Naive thymus-derived CD4-positive, alpha-beta T cell (primary cell): ENCODE measurements at regions not wholly inside any gene's neighbourhood (a gene's known extent, or its start where the extent isn't known, plus 50 kb on each side); places are given as distances from the start of the nearest gene placed in this dataset.
"Not testable (repeated sequence)": the region's sequence is repeated elsewhere in the genome, so short reads cannot be mapped to it uniquely, and the experiment has no call there.

ENCODE experiments used
- ATAC-seq: fragments of 150-1000 bp; cut with Tn5 transposase; 2 replicates; pipeline ENCODE4 v1.10.0; 2021; ENCODE audit warnings: mild to moderate bottlenecking, moderate library complexity
- CTCF ChIA-PET: fragments of 350-600 bp; sonication (Branson Sonifier 250); formaldehyde crosslinking; loops from one replicate; lab custom pipeline; 2021; ENCODE audit warnings: antibody characterized with exemption; lab: Charles Lee
- POLR2A ChIA-PET: fragments of 350-600 bp; sonication (Branson Sonifier 250); formaldehyde crosslinking; loops from one replicate; lab custom pipeline; 2021; ENCODE audit warnings: antibody characterized with exemption, inconsistent platforms; lab: Charles Lee
- DNase-seq, 9 donors: peaks; one replicate each; pipeline versions ENCODE4 v3.0.0 to v3.0.0-alpha.2; 2020 to 2022; ENCODE audit warnings: mixed read lengths in 1 of 9
- H3K27ac ChIP-seq: one replicate; pipeline ENCODE4 v1.7.0; 2013; ENCODE audit warnings: mild to moderate bottlenecking, low read depth, low read length, moderate library complexity
- H3K27me3 ChIP-seq, 2 donors: one replicate each; pipeline ENCODE4 v1.7.0; 2013; ENCODE audit warnings: low read length in 2 of 2, mild to moderate bottlenecking in 2 of 2, moderate library complexity in 2 of 2; ENCODE audit not compliant: control insufficient read depth in 2 of 2, insufficient read depth in 2 of 2
- H3K36me3 ChIP-seq, 3 experiments: 1 replicate in 2 of 3; 2 replicates in 1 of 3; pipeline ENCODE4 v1.7.0; 2013; ENCODE audit warnings: low read length in 3 of 3, mild to moderate bottlenecking in 3 of 3, moderate library complexity in 1 of 3; ENCODE audit not compliant: insufficient read depth in 3 of 3, control insufficient read depth in 2 of 3
- H3K4me1 ChIP-seq, 2 donors: one replicate each; pipeline ENCODE4 v1.7.0; 2013; ENCODE audit warnings: low read length in 2 of 2, mild to moderate bottlenecking in 2 of 2, moderate library complexity in 1 of 2; ENCODE audit not compliant: control insufficient read depth in 2 of 2, insufficient read depth in 2 of 2
- H3K4me3 ChIP-seq: 2 replicates; pipeline ENCODE4 v1.7.0; 2013; ENCODE audit warnings: mild to moderate bottlenecking, low read length
- H3K9me3 ChIP-seq, 3 experiments: 1 replicate in 2 of 3; 2 replicates in 1 of 3; pipeline ENCODE4 v1.7.0; 2013; ENCODE audit warnings: low read length in 3 of 3; ENCODE audit not compliant: control insufficient read depth in 2 of 3
- H3K27ac Mint-ChIP-seq, 9 donors: one replicate each; pipeline ENCODE4 v1.8.0; 2020 to 2022; ENCODE audit warnings: mixed read lengths in 9 of 9, mild to moderate bottlenecking in 8 of 9, moderate library complexity in 5 of 9, inconsistent platforms in 2 of 9
- H3K27me3 Mint-ChIP-seq, 5 donors: one replicate each; pipeline ENCODE4 v1.8.0; 2021 to 2022; ENCODE audit warnings: mixed read lengths in 5 of 5, mild to moderate bottlenecking in 1 of 5
- H3K36me3 Mint-ChIP-seq, 5 donors: one replicate each; pipeline ENCODE4 v1.8.0; 2020 to 2022; ENCODE audit warnings: mixed read lengths in 5 of 5, mild to moderate bottlenecking in 3 of 5, inconsistent platforms in 1 of 5
- H3K4me1 Mint-ChIP-seq, 7 donors: one replicate each; pipeline ENCODE4 v1.8.0; 2020 to 2022; ENCODE audit warnings: mixed read lengths in 7 of 7, mild to moderate bottlenecking in 3 of 7, inconsistent platforms in 1 of 7
- H3K4me3 Mint-ChIP-seq, 10 donors: one replicate each; pipeline ENCODE4 v1.8.0; 2020 to 2022; ENCODE audit warnings: mild to moderate bottlenecking in 10 of 10, mixed read lengths in 10 of 10, moderate library complexity in 6 of 10, inconsistent platforms in 2 of 10
- H3K9me3 Mint-ChIP-seq, 11 donors: one replicate each; pipeline ENCODE4 v1.8.0; 2020 to 2022; ENCODE audit warnings: mixed read lengths in 11 of 11, mild to moderate bottlenecking in 4 of 11, inconsistent platforms in 1 of 11, moderate library complexity in 1 of 11
- intact Hi-C, 2 donors: fragments of 100-400 bp; cut with micrococcal nuclease; formaldehyde crosslinking; loops; one replicate each; pipeline ENCODE4 v1.15.1; 2023

DNA sequence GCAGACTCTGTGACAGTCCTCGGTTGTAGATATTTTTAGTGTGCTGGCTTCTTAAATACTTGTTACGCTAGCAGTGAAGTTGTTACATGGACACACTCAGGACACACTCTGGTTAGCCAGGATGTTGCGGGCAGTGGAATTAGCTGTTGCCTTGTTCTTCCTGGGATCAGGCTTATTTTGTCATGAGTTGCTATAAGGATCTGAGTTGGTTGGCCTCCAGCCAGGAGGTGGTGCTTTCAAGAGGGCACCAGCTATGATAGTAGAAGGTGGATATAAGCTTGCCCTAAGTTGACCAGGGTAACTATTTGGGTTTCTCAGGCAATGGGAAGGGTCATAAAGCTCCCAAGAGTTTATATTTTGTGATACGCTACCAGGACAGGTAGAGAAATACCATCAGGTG, 150.1 kb upstream of the C1GALT1 start:
- H3K4me3 Mint-ChIP-seq: no peak overlapping the region
- ChIA-PET POLR2A (no interaction called here), CTCF (interaction anchor here (0.6 kb wide), 1 partner anchor 511 kb away, joined by 3 read pairs; no protein-coding TSS in a partner anchor)
- Histone ChIP-seq H3K36me3 (no peaks in the 10 kb centered on the region), H3K27me3 (peaks cover 3 to 5% of the 10 kb centered on the region in 2 donors), H3K4me1 (no peaks in the 10 kb centered on the region), H3K4me3 (no peak overlapping the region), H3K27ac (no peak overlapping the region), H3K9me3 (no peaks in the 10 kb centered on the region)
- intact Hi-C loops: no loop called here
- ATAC-seq: no peak
- H3K4me1 Mint-ChIP-seq: no peaks in the 10 kb centered on the region
- no peaks in the 10 kb centered on the region for H3K36me3 Mint-ChIP-seq
- H3K9me3 Mint-ChIP-seq: peaks cover 0 to 6% (median 0%) of the 10 kb centered on the region in 11 donors
- peaks cover 19 to 43% (median 38%) of the 10 kb centered on the region in 5 donors for H3K27me3 Mint-ChIP-seq
- no peak for DNase-seq
- H3K27ac Mint-ChIP-seq: no peak overlapping the region

DNA sequence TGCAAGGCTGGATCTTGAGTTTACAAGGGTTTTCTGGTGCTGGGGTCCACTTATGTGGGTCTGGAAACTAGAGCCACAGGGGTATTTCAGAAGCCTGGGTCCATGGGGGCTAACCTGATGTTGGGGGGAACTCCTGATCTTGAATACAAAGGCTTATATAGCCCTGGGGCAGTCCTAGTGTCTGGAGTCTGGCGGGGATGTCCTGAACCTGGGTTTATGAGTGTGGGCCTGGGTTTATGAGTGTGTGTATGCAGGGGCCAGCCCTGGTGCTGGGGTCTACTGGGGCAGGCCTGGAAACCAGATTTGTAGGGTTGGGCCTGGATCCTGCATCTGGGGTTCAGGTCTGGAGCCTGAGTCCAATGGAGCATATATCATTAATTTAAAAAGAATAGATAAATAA, 146.5 kb upstream of the C1GALT1 start:
- no peak overlapping the region for H3K27ac Mint-ChIP-seq
- H3K4me3 Mint-ChIP-seq: no peak overlapping the region
- POLR2A ChIA-PET: interaction anchor here (0.5 kb wide), 1 partner anchor 24 kb away, joined by 3 read pairs; no protein-coding TSS in a partner anchor
- Histone ChIP-seq H3K4me1 (no peaks in the 10 kb centered on the region), H3K36me3 (no peaks in the 10 kb centered on the region), H3K27ac (no peak overlapping the region), H3K9me3 (no peaks in the 10 kb centered on the region), H3K4me3 (no peak overlapping the region), H3K27me3 (peaks cover 0 to 3% of the 10 kb centered on the region in 2 donors)
- ATAC-seq: no peak
- intact Hi-C loops: no loop called here
- peaks cover 15 to 38% (median 33%) of the 10 kb centered on the region in 5 donors for H3K27me3 Mint-ChIP-seq
- peaks cover 0 to 1% (median 0%) of the 10 kb centered on the region in 5 donors for H3K36me3 Mint-ChIP-seq
- no peak for DNase-seq
- CTCF ChIA-PET: no interaction called here
- no peaks in the 10 kb centered on the region for H3K4me1 Mint-ChIP-seq
- peaks cover 0 to 2% (median 0%) of the 10 kb centered on the region in 11 donors for H3K9me3 Mint-ChIP-seq

DNA sequence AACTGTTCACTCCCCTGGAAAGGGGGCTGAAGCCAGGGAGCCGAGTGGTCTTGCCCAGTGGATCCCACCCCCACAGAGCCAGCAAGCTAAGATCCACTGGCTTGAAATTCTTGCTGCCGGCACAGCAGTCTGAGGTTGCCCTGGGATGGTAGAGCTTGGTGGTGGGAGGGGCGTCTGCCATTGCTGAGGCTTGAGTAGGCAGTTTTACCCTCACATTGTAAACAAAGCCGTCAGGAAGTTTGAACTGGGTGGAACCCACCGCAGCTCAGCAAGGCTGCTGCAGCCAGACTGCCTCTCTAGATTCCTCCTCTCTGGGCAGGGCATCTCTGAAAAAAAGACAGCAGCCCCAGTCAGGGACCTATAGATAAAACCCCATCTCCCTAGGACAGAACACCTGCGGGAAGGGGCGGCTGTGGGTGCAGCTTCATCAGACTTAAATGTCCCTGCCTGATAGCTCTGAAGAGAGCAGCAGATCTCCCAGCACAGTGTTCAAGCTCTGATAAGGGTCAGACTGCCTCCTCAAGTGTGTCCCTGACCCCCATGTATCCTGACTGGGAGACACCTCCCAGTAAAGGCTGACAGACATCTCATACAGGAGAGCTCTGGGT, 140.0 kb upstream of the C1GALT1 start:
- not testable (repeated sequence) for H3K9me3 ChIP-seq, H3K36me3 Mint-ChIP-seq, H3K4me3 ChIP-seq, H3K27ac ChIP-seq, H3K4me1 ChIP-seq, H3K27me3 Mint-ChIP-seq, H3K27me3 ChIP-seq, H3K9me3 Mint-ChIP-seq, H3K36me3 ChIP-seq
- intact Hi-C loops: loop anchor here in 1 of 2 donors (1.0 kb wide), 1 partner anchor 51 kb away; no protein-coding TSS in a partner anchor
- H3K27ac Mint-ChIP-seq: peak overlapping the region in 7 of 9 donors; percentile 45 to 75 (median 65)
- H3K4me1 Mint-ChIP-seq: peaks cover 0 to 17% (median 12%) of the 10 kb centered on the region in 7 donors
- ChIA-PET CTCF (interaction anchor here (1.4 kb wide), 1 partner anchor 51 kb away, joined by 5 read pairs; no protein-coding TSS in a partner anchor), POLR2A (interaction anchor here (1.3 kb wide), 1 partner anchor 140 kb away, joined by 3 read pairs; the partner anchor contains the start of gene C1GALT1)
- peak overlapping the region in 7 of 10 donors; percentile 8 to 43 (median 32) for H3K4me3 Mint-ChIP-seq
- ATAC-seq (peak; percentile 42), DNase-seq (peak in 6 of 9 donors; percentile 14 to 51 (median 25))

DNA sequence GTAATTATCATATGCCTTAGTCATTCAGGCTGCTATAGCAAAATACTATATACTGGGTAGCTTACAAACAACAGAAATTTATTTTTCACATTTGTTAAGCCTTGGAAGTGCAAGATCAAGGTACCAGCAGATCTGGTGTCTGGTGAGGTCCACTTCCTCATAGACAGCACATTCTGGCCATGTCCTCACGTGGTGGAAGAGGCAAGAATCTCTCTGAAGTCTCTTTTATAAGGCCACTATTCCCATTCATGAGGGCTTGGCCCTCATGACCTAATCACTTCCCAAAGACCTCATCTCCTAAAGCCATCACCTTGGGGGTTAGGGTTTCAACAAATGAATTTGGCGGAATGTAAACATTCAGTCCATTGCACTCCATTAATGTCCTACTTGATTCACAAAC, 137.5 kb upstream of the C1GALT1 start:
- Histone ChIP-seq H3K36me3 (no peaks in the 10 kb centered on the region), H3K9me3 (no peaks in the 10 kb centered on the region), H3K27me3 (no peaks in the 10 kb centered on the region), H3K4me3 (no peak overlapping the region), H3K27ac (no peak overlapping the region), H3K4me1 (no peaks in the 10 kb centered on the region)
- ATAC-seq (no peak), DNase-seq (no peak)
- ChIA-PET POLR2A (no interaction called here), CTCF (no interaction called here)
- Mint-ChIP-seq H3K4me3 (no peak overlapping the region), H3K27me3 (no peaks in the 10 kb centered on the region), H3K9me3 (peaks cover 0 to 8% (median 3%) of the 10 kb centered on the region in 11 donors), H3K27ac (no peak overlapping the region), H3K4me1 (peaks cover 0 to 17% (median 13%) of the 10 kb centered on the region in 7 donors), H3K36me3 (peaks cover 0 to 11% (median 1%) of the 10 kb centered on the region in 5 donors)
- intact Hi-C loops: no loop called here

DNA sequence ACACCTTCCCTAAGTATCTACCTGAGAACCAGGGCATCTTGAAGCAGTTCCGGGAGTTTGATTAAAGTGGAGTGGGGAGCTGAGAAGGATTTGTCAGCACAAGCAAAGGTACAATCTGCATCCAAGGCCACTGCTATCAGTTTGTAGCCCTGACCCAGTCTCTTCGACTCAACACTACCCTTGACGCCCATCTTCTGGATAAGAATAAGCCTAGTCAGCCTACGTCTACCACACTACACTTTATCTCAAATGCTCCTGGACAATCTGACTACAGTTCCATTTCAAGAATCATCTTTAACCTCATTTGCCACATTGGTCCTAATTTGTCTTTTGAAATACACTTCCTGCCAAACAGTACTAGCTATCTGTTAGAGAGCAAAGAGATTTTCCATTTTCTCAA, 134.1 kb upstream of the C1GALT1 start:
- POLR2A ChIA-PET: no interaction called here
- no peak overlapping the region for H3K4me3 ChIP-seq
- intact Hi-C loops: no loop called here

DNA sequence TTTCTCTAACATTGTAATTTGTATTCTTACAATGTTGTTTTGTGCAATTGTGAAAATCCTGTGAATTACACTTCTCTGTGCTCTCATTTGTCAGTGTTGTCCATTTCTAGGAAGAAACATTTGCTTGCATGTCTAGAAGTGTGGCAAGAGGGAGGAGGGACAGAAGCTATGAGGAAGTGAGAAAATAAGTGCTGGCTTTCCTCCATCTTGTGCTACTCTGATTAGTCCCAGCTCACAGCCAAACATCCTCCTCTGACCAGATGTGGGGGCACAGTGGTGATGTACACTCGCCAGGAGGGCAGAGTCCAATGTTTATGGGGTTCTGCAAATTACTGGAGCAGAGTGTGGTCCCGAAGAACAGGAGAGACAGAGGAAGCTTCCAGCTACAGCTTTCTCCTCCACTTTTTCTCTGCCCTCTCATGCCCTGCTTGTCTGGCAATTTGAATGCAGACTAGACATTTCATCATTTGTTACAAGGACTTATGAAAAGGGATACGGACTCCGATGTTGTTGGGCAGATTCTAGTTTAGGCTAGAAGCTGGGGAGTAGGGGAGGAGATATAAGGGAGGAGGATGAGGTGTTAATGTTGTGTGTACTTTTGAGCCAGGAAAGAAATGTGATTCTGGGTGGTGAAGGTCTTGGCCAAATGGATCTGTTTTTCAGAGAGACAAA, 131.0 kb upstream of the C1GALT1 start:
- Histone ChIP-seq H3K4me3 (no peak overlapping the region), H3K27me3 (no peaks in the 10 kb centered on the region), H3K4me1 (no peaks in the 10 kb centered on the region), H3K9me3 (no peaks in the 10 kb centered on the region), H3K36me3 (no peaks in the 10 kb centered on the region), H3K27ac (no peak overlapping the region)
- DNase-seq (no peak), ATAC-seq (no peak)
- CTCF ChIA-PET: interaction anchor here (0.8 kb wide), 1 partner anchor 52 kb away, joined by 4 read pairs; no protein-coding TSS in a partner anchor
- Mint-ChIP-seq H3K36me3 (peaks cover 0 to 11% (median 0%) of the 10 kb centered on the region in 5 donors), H3K4me1 (peaks cover 0 to 6% (median 0%) of the 10 kb centered on the region in 7 donors), H3K4me3 (no peak overlapping the region), H3K9me3 (peaks cover 0 to 6% (median 0%) of the 10 kb centered on the region in 11 donors), H3K27ac (no peak overlapping the region), H3K27me3 (peaks cover 0 to 6% (median 0%) of the 10 kb centered on the region in 5 donors)
- intact Hi-C loops: no loop called here
- POLR2A ChIA-PET: no interaction called here

More for the DNA sequence above, 134.1 kb upstream of the C1GALT1 start:
- no peak overlapping the region for H3K27ac ChIP-seq
- no peaks in the 10 kb centered on the region for H3K4me1 ChIP-seq
- Mint-ChIP-seq H3K4me3 (no peak overlapping the region), H3K27ac (no peak overlapping the region), H3K9me3 (peaks cover 0 to 6% (median 0%) of the 10 kb centered on the region in 11 donors), H3K4me1 (peaks cover 0 to 8% (median 3%) of the 10 kb centered on the region in 7 donors), H3K27me3 (peaks cover 0 to 6% (median 0%) of the 10 kb centered on the region in 5 donors), H3K36me3 (peaks cover 0 to 11% (median 0%) of the 10 kb centered on the region in 5 donors)
- no peaks in the 10 kb centered on the region for H3K9me3 ChIP-seq
- H3K36me3 ChIP-seq: no peaks in the 10 kb centered on the region
- no peak for ATAC-seq
- H3K27me3 ChIP-seq: no peaks in the 10 kb centered on the region
- no peak for DNase-seq
- CTCF ChIA-PET: interaction anchor here (0.6 kb wide), 1 partner anchor 11 kb away, joined by 3 read pairs; no protein-coding TSS in a partner anchor
